Kidney (tissue), 13 donors: ENCODE measurements at regions not wholly inside any gene's neighbourhood (a gene's known extent, or its start where the extent isn't known, plus 50 kb on each side); places are given as distances from the start of the nearest gene placed in this dataset.

Experiments used
- DNase-seq, 5 donors: peaks; one replicate each; pipeline ENCODE4 v3.0.0-alpha.2; 2013 to 2020
- FAIRE-seq: peaks from 2 replicates; lab custom pipeline; 2012; peaks lifted over from hg19 to GRCh38; lab: Jason Lieb, UNC
- H3K27ac ChIP-seq, 2 donors: one replicate each; pipeline ENCODE4 v1.7.0; 2013; ENCODE audit warnings: low read depth in 2 of 2, low read length in 2 of 2, inconsistent platforms in 1 of 2
- H3K27me3 ChIP-seq: one replicate; pipeline ENCODE4 v1.7.1; 2013; ENCODE audit warnings: low read length, inconsistent platforms; ENCODE audit not compliant: control insufficient read depth, insufficient read depth
- H3K36me3 ChIP-seq, 3 donors: one replicate each; pipeline versions ENCODE4 v1.7.0 to v1.7.1; 2013; ENCODE audit warnings: low read length in 3 of 3, control low read depth in 1 of 3, inconsistent platforms in 1 of 3; ENCODE audit not compliant: insufficient read depth in 3 of 3, control insufficient read depth in 2 of 3
- H3K4me1 ChIP-seq, 3 donors: one replicate each; pipeline versions ENCODE4 v1.7.0 to v1.7.1; 2013; ENCODE audit warnings: low read length in 3 of 3, inconsistent platforms in 1 of 3, low read depth in 1 of 3; ENCODE audit not compliant: control insufficient read depth in 2 of 3, insufficient read depth in 2 of 3
- H3K4me3 ChIP-seq, 3 donors: one replicate each; pipeline versions ENCODE4 v1.7.0 to v1.8.1; 2013; ENCODE audit warnings: low read length in 3 of 3, control low read depth in 1 of 3, inconsistent platforms in 1 of 3
- H3K9ac ChIP-seq, 3 donors: one replicate each; pipeline versions ENCODE4 v1.7.0 to v1.7.1; 2013; ENCODE audit warnings: low read length in 3 of 3, control low read depth in 1 of 3, inconsistent platforms in 1 of 3
- H3K9me3 ChIP-seq, 3 donors: one replicate each; pipeline versions ENCODE4 v1.7.0 to v1.7.1; 2013; ENCODE audit warnings: low read length in 3 of 3, control low read depth in 1 of 3, inconsistent platforms in 1 of 3; ENCODE audit not compliant: control insufficient read depth in 2 of 3, insufficient read depth in 1 of 3
- intact Hi-C: fragments of 100-400 bp; cut with DNase I; formaldehyde crosslinking; loops from one replicate; pipeline ENCODE4 v1.11.1; 2022
- TF ChIP-seq, protein P1 (sequence below): IDR thresholded peaks from 3 replicates; pipeline ENCODE4 v1.5.1; 2012; ENCODE audit warnings: mild to moderate bottlenecking, moderate library complexity, borderline replicate concordance; ENCODE audit not compliant: insufficient read depth; ENCODE audit errors: extremely low read depth
- donor health status: control.
- donor health status: control.
- donor health status: control.
- donor health status: control.
- donor health status: control.
- donor health status: DM: yes; HTN: yes; CAD: no.
- donor health status: Normal renal cell carcinoma (clear cell type).

DNA sequence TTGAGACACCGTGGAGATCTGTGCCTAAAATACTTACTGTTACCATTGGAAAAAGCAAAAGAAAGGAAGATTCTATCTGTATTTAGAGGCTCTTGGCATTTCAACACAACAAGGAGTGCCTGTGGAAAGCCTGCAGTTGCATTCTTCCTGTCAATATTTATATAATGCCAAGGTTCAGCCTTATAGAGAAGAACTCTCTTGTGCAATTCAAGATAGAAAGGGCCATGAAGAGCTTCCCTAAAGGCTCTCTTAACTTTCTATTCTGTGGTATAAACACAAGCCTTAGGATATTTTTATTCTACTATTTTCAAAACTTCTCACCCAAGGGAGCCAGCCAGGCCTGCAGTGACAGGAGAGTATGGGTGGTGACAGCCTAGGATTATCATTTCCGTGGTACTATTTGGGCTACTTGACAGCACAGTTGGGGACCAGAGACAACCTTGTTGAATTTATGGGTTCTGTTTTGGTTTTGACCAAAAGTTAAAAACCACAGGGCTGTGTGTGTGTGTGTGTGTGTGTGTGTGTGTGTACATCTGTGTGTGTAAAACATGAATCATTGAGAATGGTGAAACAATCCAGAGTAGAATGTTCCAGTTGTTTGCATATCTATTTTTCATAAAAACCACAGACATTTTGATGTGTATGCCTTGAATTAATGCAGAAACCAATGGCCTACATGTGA, 700.9 kb upstream of the SLC35B3 start:
- intact Hi-C loops = no loop called here
- H3K36me3 ChIP-seq = no peaks in the 10 kb centered on the region
- TF ChIP-seq, protein P1, sequence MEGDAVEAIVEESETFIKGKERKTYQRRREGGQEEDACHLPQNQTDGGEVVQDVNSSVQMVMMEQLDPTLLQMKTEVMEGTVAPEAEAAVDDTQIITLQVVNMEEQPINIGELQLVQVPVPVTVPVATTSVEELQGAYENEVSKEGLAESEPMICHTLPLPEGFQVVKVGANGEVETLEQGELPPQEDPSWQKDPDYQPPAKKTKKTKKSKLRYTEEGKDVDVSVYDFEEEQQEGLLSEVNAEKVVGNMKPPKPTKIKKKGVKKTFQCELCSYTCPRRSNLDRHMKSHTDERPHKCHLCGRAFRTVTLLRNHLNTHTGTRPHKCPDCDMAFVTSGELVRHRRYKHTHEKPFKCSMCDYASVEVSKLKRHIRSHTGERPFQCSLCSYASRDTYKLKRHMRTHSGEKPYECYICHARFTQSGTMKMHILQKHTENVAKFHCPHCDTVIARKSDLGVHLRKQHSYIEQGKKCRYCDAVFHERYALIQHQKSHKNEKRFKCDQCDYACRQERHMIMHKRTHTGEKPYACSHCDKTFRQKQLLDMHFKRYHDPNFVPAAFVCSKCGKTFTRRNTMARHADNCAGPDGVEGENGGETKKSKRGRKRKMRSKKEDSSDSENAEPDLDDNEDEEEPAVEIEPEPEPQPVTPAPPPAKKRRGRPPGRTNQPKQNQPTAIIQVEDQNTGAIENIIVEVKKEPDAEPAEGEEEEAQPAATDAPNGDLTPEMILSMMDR = no peak
- H3K4me3 ChIP-seq = no peak overlapping the region
- FAIRE-seq = no peak
- H3K27me3 ChIP-seq = no peaks in the 10 kb centered on the region
- no peaks in the 10 kb centered on the region for H3K9me3 ChIP-seq
- DNase-seq = no peak
- no peaks in the 10 kb centered on the region for H3K4me1 ChIP-seq
- H3K27ac ChIP-seq = no peak overlapping the region
- no peak overlapping the region for H3K9ac ChIP-seq

DNA sequence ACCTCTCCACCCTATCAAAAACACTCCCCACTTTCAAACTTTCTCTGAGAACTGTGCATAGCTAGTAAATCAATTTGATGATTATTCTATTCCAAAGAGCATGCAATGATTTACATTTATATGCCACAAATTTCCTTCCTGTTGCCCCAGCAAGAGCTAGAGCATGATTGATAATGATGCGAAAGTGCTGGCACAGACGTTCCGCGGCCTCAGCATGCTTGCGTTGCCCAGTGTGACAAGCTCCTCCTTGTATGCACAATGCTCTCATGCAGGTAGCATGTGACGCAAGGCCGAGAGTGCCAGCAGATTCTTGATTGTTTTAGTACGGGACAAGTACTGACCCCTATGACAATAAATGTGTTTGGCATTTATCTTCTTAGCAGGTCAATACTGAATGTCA, 696.3 kb upstream of the SLC35B3 start:
- H3K27ac ChIP-seq = no peak overlapping the region
- H3K9me3 ChIP-seq = no peaks in the 10 kb centered on the region
- no peaks in the 10 kb centered on the region for H3K36me3 ChIP-seq
- no peak overlapping the region for H3K9ac ChIP-seq
- peak in 4 of 5 donors; percentile 39 to 58 (median 48) for DNase-seq
- peak overlapping the region in 1 of 3 donors; percentile 52 for H3K4me3 ChIP-seq
- no peaks in the 10 kb centered on the region for H3K27me3 ChIP-seq
- TF ChIP-seq, protein P1 = no peak
- no peak for FAIRE-seq
- no peaks in the 10 kb centered on the region for H3K4me1 ChIP-seq
- intact Hi-C loops = no loop called here

DNA sequence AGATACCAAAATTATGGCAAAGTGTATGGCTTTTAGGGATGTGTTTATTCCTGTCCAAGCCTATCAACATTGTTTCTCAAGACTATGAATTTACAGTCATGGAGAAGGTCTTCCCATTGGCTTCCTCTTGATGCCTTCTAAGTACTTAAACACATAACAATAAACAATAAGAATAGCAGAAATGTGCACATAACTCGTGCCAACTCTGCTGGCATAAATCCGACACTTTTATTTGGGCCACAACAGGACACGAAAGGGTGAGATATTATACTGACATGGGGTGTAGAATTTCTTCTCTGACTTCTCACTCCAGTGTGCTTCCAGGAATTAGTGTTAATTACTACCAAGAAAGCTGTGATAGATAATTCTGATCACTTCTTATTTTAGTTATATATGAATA, 695.9 kb upstream of the SLC35B3 start:
- no peaks in the 10 kb centered on the region for H3K4me1 ChIP-seq
- no peaks in the 10 kb centered on the region for H3K36me3 ChIP-seq
- H3K27ac ChIP-seq = no peak overlapping the region
- FAIRE-seq = no peak
- peak overlapping the region in 1 of 3 donors; percentile 52 for H3K4me3 ChIP-seq
- no peaks in the 10 kb centered on the region for H3K9me3 ChIP-seq
- intact Hi-C loops = no loop called here
- no peak overlapping the region for H3K9ac ChIP-seq
- no peak for DNase-seq
- H3K27me3 ChIP-seq = no peaks in the 10 kb centered on the region
- TF ChIP-seq, protein P1 = no peak

DNA sequence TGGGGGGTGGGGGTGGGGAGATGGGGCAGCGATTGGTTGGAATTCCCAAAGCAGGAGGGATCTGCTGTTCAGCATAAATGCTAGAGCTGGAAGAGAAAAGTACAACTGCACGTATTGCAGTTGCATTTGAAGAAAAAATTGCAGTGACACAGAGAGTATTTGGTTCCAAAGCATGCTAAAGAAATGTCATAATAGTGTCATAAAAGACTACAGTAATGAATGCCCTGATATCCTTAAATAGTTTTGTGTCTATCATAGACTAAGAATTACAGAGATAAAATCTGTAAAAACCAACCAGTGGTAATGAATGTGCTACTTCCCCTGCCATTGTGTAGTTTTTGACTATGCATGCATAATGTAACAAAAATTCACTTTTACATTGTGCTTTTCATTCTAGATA, 693.6 kb upstream of the SLC35B3 start:
- Histone ChIP-seq H3K9me3 (no peaks in the 10 kb centered on the region), H3K4me3 (no peak overlapping the region), H3K36me3 (no peaks in the 10 kb centered on the region), H3K9ac (no peak overlapping the region), H3K27ac (no peak overlapping the region), H3K4me1 (no peaks in the 10 kb centered on the region), H3K27me3 (no peaks in the 10 kb centered on the region)
- intact Hi-C loops = no loop called here
- FAIRE-seq = no peak
- no peak for DNase-seq
- TF ChIP-seq, protein P1 = no peak
